NOMO-1 treated with dmso at 0.1 percent for 144 hours (cell line): ENCODE measurements at regions not wholly inside any gene's neighbourhood (a gene's known extent, or its start where the extent isn't known, plus 50 kb on each side); places are given as distances from the start of the nearest gene placed in this dataset.

Experiments used
- DNase-seq: peaks from one replicate; lab custom pipeline; 2025; ENCODE audit not compliant: unreplicated experiment; lab: John Stamatoyannopoulos, UW

DNA sequence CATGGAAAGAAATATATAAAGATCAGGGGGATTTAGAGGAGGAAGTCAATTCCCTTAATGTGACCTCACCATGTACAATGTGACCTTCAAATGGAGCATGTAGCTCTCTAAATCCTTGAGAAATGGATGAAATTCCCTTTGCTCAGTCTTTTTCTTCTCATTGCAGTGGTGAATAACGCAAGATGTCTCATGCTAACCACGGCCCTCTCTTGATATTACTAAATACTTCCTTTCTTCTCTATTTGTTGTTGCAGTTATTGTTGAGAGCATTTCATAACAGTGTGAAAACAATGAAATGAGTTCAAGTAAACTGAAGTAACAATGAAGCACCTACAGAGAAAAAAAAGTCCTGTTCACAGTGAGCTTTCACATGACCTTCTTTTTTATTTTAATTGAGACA, 55.6 kb downstream of the ZNF281 start:
- peak; percentile 32 for DNase-seq

DNA sequence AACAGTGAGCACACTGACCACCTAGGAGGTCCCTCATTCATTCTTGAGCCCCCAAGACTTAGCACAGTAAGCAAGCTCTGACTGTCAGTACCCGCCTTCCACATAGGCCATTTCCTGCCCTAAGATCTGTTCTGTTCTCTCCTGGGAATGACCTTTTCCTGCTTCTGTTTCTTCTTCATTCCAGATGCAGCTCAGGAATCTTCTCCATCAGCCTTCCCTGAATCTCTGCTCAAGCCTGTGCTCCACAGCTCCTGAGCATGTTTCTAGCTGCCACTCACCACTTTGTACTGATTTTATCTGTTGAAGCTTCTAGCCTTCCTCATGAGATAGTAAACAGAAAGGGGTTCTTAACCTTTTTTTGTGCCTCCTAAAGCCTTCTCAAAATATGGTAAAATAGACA, 56.6 kb downstream of the ZNF281 start:
- no peak for DNase-seq

DNA sequence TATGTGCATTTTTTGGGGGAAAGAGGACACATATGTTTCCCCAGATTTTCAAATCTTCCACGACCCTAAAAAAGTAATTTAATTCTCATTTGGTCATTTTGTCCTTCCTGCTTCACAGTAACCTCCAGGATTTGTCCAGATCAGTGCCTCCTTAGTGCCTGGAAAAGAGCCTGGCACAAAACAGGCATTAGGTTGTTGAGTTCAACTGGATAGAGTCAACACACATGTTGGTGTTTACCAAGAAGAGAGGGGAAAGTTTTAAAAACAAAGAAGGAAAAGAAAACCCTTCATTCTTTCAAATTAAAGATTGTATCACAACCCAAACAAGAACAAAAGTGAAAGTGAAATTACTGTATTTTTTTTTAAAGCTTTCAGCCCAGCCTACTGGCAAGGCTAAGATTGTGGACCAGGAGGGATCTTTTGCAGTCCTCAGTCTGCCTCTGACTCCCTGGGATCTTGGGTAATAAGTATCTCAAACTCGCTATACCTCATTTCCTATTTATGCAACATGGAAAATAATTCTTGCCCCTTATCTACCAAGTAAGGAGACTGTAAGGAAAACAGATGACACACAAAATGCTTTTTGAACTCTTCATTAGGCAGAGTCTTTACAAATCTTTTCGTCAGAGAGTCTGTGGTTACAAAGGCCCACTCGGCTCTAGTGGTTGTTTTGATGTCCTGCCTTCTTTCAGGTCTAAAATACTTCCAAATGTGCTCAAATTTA, 57.8 kb downstream of the ZNF281 start:
- no peak for DNase-seq

DNA sequence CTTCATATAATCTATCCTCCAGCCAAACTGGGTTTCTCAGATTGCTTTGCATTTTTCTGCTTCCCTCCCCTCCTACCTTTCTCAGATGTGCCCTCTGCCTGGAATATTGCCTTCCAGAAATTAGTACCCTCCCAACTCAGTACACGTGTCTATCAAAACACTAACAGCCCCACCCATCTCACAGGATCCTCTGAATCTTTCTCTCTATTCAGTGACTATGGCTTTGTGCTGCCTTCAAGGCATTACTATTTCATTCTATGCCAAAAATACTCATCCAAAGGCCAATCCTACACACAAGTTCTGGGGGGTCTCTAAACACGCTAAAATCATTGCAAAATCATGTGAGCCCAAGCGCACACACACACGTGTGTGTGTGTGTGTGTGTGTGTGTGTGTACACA, 58.4 kb downstream of the ZNF281 start:
- DNase-seq = no peak

DNA sequence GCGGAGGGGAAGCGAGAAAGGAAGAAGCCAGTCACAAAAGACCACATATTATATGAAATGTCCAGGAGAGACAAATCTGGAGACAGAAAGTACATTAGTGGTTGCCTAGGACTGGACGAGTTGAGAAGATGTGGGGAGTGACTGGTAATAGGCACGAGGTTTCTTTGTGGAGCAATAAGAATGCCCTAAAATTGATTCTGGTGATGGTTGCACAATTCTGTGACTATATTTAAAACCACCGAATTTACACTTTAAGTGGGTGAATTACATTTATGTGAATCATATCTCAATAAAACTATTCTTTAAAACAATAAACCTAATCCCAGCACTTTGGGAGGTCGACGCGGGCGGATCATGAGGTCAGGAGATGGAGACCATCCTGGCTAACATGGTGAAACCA, 63.1 kb downstream of the ZNF281 start:
- DNase-seq = peak; percentile 68

DNA sequence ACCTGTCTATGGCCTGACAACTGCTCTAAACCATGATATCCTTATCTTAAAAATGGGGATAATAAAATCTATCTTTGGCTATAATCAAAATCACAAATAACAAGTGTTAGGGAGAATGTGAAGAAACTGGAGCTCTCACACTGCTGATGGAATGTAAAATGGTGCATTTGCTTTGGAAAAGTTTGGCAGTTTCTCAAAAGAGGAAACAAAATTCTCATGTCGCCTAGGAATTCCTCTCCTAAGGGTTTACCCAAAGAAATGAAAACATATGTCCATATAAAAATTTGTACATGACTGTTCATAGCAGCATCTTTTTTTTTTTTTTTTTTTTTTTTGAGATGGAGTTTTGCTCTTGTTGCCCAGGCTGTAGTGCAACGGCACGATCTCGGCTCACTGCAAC, 64.3 kb downstream of the ZNF281 start:
- DNase-seq = no peak

DNA sequence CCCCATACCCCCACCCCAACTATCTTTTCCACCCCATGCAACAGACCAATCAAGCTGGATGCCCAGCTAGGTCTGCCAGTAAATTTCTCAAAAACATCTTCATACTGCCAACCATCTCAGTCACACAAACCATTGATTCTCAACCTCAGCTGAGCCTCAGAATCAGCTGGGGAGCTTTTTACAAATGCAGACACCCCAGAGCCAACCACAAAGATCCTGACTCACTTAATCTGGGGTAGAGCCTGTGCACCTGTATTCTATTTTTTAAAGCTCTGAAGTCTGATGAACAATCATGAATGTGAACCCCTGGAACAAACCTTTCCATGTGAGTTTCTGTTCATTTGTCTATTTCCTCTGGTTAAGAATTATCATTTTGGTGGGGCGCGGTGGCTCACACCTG, 66.0 kb downstream of the ZNF281 start:
- no peak for DNase-seq

DNA sequence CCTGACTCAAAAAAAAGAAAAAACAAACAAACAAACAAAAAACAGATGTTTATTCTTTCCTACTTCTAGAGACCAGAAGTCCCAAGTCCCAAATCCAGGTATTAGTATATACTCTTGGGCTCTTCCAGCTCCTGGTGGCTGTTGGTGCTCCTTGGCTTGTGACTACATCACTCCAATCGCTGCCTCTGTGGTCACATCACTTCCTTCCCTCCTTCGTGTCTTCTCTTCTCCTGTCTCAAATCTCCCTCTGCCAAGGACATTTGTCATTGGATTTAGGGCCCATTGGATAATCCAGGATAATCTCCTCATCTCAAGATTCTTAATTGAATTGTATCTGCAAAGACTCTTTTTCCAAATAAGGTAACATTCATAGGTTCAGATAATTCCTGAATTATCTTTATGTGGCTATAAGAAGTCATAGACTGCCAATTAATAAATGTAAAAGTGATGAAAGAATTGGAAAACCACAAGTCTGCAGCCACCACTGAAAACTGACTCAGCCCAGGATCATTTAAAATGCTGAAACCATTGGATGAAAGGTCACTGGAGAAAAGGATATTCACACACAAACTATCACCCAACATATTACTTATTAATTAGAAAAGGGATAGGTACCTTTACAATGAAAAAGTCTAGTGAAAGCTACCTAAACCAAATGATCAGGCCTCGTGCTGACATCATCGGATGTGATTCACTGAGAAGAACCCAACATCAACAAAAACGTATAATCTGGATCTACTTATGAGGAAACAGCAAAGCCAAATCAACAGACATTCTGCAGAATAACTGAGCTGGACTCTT, 67.1 kb downstream of the ZNF281 start:
- no peak for DNase-seq

DNA sequence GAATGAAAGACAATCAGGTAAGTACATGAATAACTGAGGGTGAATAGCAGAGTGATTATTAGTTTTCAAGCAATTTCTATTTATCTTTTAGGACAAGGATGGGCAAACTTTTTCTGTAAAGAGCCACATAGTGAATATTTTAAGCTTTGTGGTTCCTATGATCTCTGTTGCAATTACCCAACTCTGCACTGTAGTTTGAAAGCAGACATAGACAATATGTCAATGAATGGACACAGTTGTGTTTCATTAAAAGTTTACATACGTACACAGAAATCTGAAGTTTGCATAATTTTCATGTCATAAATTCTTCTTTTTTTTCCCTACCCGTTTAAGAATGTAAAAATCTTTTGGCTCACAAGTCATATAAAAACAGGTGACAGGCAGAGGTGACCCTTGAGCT, 71.4 kb downstream of the ZNF281 start:
- no peak for DNase-seq

DNA sequence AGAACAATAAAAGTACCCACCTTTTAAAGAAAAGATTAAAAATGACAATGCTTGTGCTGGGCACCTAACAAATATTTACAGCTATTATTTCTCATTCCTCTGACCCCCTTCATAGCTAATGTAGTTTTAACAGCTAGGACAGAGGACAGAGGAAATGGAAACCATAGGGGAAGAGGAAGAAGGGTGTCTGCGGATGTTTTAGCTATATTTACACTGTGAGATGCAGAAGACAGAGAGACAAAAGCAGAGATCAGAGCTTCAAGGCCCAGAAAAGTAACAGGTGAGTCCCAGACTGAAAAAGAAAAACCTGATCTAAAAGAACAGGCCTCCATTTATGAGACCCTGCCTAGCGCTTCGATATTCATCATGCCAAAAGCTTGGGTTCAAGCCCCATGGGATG, 72.0 kb downstream of the ZNF281 start:
- no peak for DNase-seq

DNA sequence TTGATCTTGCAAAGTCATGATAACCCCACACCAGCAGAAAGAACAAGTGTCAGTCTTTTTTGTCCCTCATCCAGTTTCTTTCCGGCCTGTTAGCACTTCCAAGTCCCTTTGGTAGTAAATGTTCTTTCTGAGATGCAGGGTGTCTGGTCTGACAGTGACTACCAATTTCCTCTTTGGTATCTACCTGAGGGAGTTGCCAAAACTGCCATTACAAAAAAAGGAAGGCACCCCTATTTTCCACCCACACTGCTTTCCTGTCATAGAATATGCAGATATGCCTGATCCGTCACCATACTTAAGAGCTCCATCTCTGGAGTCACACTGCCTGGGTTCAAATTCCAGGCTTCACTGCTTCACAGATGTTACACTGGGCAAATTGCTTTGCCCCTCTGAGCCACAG, 72.4 kb downstream of the ZNF281 start:
- DNase-seq = no peak

DNA sequence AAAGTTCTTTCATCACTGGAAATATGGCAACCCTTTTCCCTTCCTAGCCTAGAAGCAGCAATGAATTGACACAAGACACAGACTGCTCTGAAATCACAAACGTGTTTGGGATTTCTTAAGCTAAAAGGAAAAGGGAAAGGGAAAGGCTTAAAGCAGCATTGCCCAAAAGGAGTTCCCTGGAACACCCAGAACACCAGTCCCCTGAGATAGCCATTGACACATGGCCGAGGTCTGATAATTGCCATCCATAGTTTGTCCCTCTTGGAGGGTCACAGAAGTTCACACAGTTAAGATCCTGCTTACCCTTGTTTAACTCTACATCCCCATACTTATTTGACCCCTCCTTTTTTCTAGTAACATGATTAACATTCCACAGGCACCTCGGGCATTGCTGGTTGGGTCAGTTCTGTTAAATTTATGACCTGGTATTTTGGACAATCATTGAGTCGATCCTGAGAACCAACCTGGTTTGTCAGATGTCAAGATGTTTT, 72.9 kb downstream of the ZNF281 start:
- no peak for DNase-seq

DNA sequence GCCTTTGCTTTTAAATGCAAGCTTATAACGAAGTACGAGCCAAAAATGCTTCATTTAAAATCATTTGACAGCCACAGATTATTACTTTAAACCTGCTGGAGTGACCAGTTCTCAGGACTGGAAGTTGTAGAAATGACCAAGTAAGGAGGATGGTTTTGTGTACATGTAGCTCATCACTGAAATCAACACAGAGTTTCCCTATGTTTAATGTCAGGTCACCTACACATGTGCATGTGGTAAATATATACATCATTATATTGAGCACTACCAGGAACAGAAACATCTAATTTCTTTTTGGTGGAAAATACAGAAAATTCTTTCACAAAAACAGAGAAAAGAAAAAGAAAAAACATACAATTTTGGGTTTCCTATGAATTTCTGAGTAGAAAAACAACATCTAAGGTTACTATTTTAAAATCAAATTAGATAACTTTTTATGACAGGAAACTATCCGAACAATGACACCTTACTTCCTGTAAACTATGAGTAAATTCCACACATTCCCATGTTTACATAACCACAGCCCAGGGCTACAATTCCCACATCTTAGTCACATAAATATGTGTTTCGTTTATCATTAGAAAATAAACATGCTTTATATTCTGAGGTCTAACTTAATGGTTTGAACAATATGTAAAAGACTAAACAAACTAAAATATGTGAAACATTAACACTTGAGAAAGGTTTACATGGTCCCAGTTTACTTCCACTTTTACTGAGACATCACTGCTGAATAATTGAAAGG, 73.6 kb downstream of the ZNF281 start:
- no peak for DNase-seq

DNA sequence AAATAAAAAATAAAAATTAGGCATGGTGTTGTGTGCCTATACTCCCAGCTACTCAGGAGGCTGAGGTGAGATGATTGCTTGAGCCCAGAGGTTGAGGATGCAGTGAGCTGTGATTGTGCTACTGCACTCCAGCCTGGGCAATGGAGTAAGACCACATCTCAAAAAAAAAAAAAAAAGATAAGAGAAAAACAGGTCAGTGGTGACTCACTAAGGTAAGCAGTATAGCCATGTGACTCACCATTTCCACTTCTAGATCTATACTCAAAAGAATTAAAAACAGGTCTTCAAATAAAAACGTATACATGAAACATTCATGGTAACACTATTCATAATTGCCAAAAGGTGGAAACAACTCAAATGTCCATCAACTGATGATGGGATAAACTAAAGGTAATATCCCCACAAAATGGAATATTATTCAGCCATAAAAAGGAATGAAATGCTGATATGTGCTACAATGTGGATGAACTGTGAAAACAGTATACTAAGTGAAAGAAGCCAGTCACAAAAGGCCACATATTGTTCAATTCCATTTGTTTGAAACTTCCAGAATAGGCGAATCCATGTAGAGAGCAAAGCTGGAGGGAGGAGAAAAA, 75.1 kb downstream of the ZNF281 start:
- no peak for DNase-seq

DNA sequence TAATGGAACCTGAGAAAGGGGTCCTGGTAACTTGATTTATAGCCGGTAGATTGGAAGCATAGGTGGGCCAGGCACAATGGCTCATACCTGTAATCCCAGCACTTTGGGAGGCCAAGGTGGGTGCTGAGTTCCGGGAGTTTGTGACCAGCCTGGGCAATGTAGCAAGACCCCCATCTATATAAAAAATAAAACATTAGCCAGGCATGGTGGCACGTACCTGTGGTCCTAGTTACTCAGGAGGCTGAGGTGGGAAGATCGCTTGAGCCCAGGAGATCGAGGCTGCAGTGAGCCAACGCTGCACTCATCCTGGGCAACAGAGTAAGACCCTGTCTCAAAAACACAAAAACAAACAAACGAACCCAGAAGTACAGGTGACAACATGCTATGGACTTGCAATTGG, 76.5 kb downstream of the ZNF281 start:
- no peak for DNase-seq

DNA sequence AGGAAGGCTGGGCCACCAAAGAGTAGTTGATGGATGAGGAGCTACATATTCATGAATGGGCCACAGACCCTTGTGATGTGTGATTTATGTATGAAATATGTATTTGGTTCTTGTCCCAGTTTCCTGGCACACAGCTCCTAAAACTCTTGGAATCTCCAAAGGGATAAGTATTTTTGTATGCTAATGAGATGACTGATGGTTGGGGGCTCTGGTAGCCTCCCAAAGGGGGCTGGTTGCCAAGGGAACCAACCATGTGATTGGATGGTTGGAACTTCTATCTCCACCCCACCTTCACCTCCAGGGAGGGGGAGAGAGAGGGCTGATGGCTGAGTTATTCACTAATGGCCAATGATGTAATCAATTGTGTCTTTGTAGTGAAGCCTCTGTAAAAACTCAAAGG, 77.1 kb downstream of the ZNF281 start:
- DNase-seq = no peak

DNA sequence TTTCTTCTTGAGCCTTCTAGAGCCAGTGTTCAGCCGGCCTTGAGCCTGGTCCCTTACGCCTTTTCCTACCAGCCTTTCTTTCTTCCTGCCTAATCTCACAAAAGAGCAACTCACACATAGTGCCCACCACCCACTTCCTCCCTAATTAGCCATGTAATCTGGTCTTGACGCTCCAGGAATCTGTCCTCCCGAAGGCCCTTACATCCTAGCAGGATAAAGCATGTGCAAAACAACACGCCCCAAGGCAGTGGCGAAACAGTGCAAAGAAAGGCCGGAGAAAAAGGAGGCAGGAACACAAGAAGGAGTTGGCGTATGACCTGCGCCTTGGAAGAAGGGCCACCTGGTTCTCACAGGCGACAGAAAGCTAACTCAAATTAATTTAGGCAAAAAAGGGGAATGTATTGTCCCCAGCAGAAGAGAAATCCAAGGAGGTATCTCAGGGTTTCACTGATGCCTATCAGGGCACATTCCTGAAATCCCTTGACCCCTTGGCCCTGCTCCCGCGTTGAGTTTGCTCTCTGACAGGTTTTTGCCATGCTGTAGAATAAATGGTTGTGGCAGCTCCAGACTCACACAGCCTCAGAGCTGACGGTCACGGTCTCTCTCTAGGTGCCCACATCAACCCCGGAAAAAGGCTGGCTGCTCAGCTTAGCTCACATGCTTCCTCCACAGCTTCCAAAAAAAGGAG, 79.0 kb downstream of the ZNF281 start:
- DNase-seq = no peak

DNA sequence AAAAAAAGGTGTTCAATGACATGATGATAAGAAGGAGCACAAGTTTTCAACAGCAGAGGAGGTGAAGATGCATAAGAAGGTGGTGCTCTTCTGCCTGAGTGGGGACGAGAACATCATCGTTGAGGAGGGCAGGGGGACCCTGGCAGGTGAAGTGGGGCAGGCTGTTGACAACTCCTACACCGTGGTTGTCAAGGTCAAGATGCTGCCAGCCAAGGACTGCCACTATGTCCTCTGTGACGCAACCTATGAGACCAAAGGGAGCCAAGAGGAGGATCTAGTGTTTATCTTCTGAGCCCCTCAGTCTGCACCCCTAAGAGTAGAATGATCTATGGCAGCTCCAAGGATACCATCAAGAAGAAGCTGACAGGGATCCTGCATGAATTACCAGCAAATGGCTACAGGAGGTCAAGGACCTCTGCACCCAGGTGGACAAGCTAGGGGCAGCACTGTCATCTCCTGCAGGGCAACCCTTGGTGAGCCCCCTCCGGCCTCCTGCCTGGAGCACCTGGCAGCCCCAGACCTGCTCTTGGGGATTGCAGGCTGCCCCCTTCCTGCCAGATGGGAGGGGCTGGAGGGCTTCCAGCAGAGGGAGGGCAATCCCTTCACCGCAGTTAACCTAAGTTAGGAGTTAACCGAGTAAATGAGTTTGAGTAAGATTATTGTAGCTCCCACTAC, 80.5 kb downstream of the ZNF281 start:
- DNase-seq = no peak

DNA sequence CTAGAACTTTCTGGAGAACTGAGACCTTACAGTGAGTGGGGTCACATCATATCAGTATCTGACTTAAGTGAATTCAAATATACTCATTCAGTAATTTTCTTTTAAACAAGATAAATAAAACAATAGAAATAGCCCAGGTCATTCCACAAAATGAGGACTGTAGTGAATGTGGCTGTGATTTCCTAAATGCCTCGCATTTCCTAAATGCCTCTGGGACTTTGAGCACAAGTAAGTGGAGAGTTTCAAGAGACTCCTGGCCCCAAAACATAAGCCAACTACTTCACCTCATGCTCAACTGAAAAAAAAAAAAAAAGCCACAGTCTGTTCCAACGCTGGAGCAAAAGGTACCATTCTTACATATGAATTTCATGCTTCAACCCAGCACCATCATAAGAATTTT, 81.5 kb downstream of the ZNF281 start:
- DNase-seq = no peak

DNA sequence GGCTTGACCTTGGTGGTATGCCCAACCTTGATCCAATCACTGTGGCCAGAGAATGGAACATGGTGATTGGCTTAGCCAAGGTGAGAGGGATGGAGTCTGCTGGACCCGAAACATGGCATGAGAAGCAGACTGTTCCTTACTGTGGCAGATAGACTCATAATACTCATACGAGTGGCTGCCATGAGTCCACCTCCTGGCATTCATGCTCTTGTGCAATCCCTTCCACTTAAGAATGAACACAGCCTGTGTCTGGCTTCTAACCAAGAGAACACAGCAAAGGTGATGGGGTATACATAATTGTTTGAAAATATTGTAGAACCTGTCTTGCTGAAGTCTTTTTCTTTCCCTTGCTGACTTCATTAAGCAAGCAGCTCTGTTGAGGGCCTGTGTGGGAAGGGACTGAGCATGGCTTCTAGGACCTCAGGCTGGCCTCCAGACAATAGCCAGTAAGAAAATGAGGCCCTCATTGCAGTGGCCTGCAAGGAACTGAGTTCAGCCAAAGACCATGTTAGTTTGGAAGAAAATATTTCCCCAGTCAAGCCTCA, 85.9 kb downstream of the ZNF281 start:
- no peak for DNase-seq
